ENCODE measurements at regions not wholly inside any gene's neighbourhood (a gene's known extent, or its start where the extent isn't known, plus 50 kb on each side); places are given as distances from the start of the nearest gene placed in this dataset.

DNA sequence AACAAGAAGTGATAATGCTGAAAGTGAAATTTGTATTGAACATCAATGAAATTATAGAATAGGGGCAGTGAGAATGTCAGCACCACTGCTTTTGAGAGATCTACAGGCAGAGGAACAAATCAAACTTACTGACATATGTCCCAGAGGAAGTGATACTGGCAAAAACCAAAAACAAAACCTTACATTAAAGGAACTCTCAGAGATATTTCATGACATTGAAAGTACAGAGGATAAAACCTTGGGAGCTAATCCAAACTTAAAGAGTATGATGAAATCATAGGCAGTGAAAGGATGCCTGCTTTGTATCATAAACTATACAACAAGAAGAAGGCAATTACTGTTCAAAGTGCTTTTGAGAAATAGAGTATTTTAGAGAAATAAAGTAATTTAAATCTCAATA is 90.4 kb upstream of the SV2C start:
- in situ Hi-C loops (cut with MboI; ENCODE audit: low sequenced_read_pairs, unreplicated experiment) = no loop called here
- no peak for DNase-seq (ENCODE audit: low spot score)
- no peak for TF ChIP-seq CTCF (IDR thresholded peaks at IDR 0.05; ENCODE audit: borderline replicate concordance, control extremely low read depth, extremely low read depth, insufficient read depth, missing control alignments)

GRCh38 chr5:75985077-75985476 is 98.1 kb upstream of the SV2C start:
- in situ Hi-C loops (cut with MboI; ENCODE audit: low sequenced_read_pairs, unreplicated experiment) = no loop called here
- TF ChIP-seq CTCF (IDR thresholded peaks at IDR 0.05; ENCODE audit: borderline replicate concordance, control extremely low read depth, extremely low read depth, insufficient read depth, missing control alignments) = no peak
- no peak for DNase-seq (ENCODE audit: low spot score)

GRCh38 chr5:75975496-75975895 is 107.7 kb upstream of the SV2C start:
- no peak for TF ChIP-seq CTCF (IDR thresholded peaks at IDR 0.05; ENCODE audit: borderline replicate concordance, control extremely low read depth, extremely low read depth, insufficient read depth, missing control alignments)
- in situ Hi-C loops (cut with MboI; ENCODE audit: low sequenced_read_pairs, unreplicated experiment) = no loop called here
- DNase-seq (ENCODE audit: low spot score) = no peak

DNA sequence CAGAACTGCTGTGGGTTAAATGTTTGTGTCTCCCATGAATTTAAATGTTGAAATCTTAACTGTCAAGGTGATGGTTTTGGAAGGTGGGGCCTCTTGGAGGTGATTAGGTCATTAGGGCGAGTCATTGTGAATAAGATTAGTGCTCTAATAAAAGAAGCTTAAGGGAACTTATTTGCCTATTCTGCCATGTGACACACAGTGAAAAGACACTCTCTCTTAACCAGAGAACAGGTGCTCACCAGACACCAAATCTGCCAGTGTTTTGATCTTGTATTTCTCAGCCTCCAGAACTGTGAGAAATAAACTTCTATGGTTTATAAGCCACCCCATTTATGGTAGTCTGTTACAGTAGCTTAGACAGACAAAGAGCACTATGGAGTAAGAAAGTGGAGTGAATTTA is 117.9 kb upstream of the SV2C start:
- no peak for DNase-seq (ENCODE audit: low spot score)
- in situ Hi-C loops (cut with MboI; ENCODE audit: low sequenced_read_pairs, unreplicated experiment) = no loop called here
- no peak for TF ChIP-seq CTCF (IDR thresholded peaks at IDR 0.05; ENCODE audit: borderline replicate concordance, control extremely low read depth, extremely low read depth, insufficient read depth, missing control alignments)

GRCh38 chr5:75964008-75964407 is 119.2 kb upstream of the SV2C start:
- DNase-seq (ENCODE audit: low spot score) = peak; percentile 16
- in situ Hi-C loops (cut with MboI; ENCODE audit: low sequenced_read_pairs, unreplicated experiment) = no loop called here
- TF ChIP-seq CTCF (IDR thresholded peaks at IDR 0.05; ENCODE audit: borderline replicate concordance, control extremely low read depth, extremely low read depth, insufficient read depth, missing control alignments) = no peak

DNA sequence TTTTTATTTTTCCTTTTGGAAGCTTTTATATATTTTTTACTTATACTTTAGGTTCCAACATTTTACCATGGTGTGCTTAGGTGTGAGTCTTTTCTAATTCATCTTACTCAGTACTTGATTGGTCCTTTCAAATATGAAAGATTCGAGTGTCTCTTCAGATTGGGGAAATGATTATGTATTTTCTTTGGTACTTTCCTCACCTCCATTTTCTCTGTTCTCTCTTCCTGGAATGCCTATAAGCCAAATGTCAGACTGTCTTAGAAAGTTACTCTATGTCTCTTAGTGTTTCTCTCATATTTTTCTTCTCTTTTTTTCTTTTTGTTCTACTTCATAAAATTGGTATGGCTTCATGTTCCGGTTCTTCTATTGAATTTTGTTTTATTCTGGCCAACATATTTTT is 119.6 kb upstream of the SV2C start:
- no peak for TF ChIP-seq CTCF (IDR thresholded peaks at IDR 0.05; ENCODE audit: borderline replicate concordance, control extremely low read depth, extremely low read depth, insufficient read depth, missing control alignments)
- DNase-seq (ENCODE audit: low spot score) = no peak
- in situ Hi-C loops (cut with MboI; ENCODE audit: low sequenced_read_pairs, unreplicated experiment) = no loop called here

GRCh38 chr5:75961818-75962217 is 121.4 kb upstream of the SV2C start:
- DNase-seq (ENCODE audit: low spot score) = no peak
- in situ Hi-C loops (cut with MboI; ENCODE audit: low sequenced_read_pairs, unreplicated experiment) = no loop called here
- no peak for TF ChIP-seq CTCF (IDR thresholded peaks at IDR 0.05; ENCODE audit: borderline replicate concordance, control extremely low read depth, extremely low read depth, insufficient read depth, missing control alignments)
